GM18508 (cell line): ENCODE measurements at regions not wholly inside any gene's neighbourhood (a gene's known extent, or its start where the extent isn't known, plus 50 kb on each side); places are given as distances from the start of the nearest gene placed in this dataset.
"Not testable (repeated sequence)": the region's sequence is repeated elsewhere in the genome, so short reads cannot be mapped to it uniquely, and the experiment has no call there.

ENCODE experiments used
- ATAC-seq: cut with Tn5 transposase; IDR thresholded peaks from one replicate; pipeline ENCODE4 v1.9.1; 2021; ENCODE audit warnings: moderate number of reproducible peaks; ENCODE audit not compliant: insufficient read depth, unreplicated experiment

- no peak for ATAC-seq
Observed at GRCh38 chr2:67733517-67733916, 329.3 kb downstream of the C1D start.

- no peak for ATAC-seq
Observed at GRCh38 chr2:67752199-67752598, 310.6 kb downstream of the C1D start.

GRCh38 chr2:67752969-67753368 lies 309.8 kb downstream of the C1D start:
- ATAC-seq = no peak

GRCh38 chr2:67755156-67755882 lies 307.5 kb downstream of the C1D start:
- ATAC-seq = no peak

DNA sequence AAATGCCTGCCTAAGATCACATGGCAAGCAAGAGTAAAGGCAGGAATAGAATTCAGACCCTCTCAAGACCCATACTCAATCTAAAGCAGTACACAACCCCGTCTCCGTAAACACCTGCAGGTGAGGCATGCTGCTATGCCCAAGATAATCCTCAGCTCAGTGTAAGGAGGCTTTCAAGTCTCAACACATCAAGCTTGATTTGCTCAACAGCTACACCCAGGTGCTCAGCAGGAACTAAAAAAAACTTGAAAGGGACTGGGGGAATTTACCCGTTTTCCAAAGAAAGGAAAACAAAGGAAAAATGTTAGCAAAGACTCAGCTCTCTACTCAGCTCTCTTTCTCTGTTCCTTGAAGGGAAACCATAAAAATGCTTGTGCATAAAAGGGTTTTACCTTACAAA lies 301.8 kb downstream of the C1D start:
- no peak for ATAC-seq

DNA sequence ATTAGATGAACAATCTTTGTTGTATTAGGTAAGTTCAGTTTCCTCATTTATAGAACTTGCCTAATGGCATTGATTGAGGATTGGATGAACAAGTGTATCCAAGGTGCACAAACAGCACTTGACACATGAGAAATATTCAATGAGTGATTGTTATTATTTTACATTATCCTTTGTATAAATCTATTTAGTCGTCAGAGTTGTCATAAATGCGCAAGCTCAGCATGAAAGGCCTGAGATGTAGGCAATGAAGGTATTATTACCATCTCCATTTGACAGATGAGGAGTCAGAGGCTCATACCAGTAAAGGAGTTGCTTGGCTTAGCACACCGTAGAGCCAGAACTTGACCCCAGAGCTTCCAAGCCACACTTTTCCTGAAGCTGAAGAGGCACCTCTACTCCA lies 291.4 kb downstream of the C1D start:
- ATAC-seq = no peak

GRCh38 chr2:67772216-67773170 lies 290.3 kb downstream of the C1D start:
- ATAC-seq = no peak

- no peak for ATAC-seq
Observed at GRCh38 chr2:67773851-67774250, 289.0 kb downstream of the C1D start.

DNA sequence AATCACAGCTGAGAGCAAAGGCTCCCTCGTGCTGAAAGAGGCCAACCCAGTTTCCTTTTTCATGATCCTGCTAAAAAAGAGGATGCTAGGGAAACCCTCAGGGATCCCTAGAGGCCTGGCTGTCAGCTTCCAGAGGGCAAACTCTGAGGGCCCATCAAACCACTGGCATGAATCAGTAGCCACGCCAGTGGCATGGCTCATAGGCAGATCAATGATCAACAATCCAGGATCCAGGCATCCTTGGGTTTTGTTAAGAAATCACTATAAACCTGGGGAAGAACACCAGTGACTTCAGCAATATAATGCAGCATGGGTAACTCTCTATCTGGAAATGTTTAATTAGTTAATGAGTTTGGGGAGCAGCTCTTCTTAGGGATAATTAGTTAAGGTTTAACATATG lies 286.5 kb downstream of the C1D start:
- no peak for ATAC-seq

DNA sequence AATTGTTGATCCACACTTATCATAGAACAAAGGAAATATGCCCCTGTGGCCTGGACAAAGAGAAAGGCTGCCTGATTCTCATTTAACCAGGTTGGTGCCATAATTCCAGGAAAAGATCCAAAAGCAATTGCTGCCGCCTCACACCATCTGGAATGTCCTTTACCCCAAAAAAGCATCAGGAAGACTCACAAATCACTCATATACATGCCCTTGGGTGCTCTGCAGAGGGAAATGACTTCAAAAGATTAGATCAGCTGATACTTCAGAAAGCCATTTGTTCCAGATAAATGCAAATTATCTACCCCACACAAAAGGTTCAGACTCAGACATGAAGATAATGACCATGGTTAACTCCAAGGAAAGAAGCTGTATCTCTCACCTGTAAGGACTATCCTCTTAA lies 285.8 kb downstream of the C1D start:
- no peak for ATAC-seq

DNA sequence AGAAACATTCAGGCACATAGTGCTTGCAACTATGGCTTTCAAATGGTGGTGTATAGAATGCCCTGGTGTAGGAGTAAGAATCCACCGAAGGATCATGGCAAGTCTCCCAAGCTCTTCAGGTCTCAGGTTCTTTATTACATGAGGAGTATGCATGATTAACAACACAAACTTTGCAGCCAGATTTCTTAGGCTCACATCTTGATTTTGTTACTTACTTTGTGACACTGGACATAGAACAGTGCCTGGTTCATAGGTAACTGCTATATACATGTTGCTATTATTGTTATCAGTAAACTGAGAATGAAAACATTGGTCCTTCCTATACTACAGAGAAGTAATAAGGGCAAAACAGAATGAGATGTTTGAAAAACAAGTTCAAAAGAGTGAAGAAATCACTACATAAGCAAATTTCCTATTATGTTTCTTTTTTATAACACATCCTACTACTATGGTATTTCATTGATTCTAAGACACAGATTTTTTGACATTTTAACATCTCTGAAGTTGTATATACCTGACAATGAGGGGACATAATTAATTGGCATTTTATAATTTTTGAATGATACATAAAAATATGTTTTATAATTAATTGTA lies 284.9 kb downstream of the C1D start:
- ATAC-seq = no peak

GRCh38 chr2:67780841-67781240 lies 282.0 kb downstream of the C1D start:
- not testable (repeated sequence) for ATAC-seq

GRCh38 chr2:67782443-67782842 lies 280.4 kb downstream of the C1D start:
- no peak for ATAC-seq

- no peak for ATAC-seq
Observed at GRCh38 chr2:67783026-67783425, 279.8 kb downstream of the C1D start.

DNA sequence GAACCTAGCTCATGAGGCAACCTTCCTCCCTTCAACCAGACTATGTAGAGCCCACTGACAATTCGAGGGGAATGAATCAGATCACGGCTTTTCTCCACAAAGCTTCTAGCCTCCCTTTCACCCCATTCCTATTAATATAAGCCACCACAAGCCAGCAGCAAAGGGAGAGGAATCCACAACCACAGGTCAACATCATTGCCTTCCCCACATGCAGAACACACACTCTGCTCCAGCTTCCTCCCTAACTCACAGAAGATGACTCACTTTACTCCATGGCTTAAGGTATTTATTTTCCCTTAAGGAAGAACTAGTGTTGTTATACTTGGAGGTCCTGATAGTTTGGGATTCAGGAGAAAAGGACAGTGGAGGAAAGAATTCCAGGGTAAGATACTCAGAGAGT lies 272.2 kb downstream of the C1D start:
- no peak for ATAC-seq

DNA sequence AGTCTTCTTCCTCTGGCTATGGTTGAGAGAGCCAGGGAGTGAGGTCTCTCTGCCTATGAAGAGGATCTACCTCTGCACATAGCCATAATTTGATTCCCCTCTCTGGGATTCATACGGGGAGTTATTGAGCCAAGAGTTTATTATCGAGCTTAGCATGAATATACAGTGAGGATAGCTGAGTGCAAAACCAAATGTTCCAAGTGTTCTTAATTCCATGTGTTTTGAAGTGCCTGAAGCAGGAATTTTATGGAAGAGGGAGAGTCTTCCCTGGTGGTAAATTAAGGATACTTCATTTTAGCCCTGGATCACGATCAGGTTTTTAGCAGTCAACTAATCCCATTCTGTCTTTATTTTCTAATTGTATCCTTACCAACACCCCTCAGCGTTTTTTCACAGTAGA lies 270.6 kb downstream of the C1D start:
- ATAC-seq = no peak

GRCh38 chr2:67792681-67793091 lies 270.1 kb downstream of the C1D start:
- no peak for ATAC-seq

- ATAC-seq = no peak
Observed at GRCh38 chr2:67797801-67798540, 264.8 kb downstream of the C1D start.

GRCh38 chr2:67798541-67799160 lies 264.2 kb downstream of the C1D start:
- no peak for ATAC-seq

DNA sequence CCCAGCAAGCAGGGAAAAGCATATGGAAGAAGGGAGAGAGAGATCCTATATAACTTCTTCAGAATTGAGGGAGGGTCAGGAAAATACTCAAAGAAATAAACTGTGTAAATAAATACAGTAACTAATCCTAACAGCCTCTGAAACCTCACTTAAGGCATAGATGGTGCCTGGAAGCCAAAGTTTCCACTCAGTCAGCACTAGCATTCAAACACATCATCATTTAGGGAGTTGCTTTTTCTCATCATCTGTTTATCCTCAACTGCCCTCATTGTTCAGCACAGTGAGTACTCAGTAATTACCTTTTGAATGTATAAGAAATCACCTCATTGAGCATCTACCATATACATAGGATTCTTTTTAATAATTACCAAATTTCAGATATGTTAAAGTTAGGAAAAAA lies 262.9 kb downstream of the C1D start:
- ATAC-seq = no peak
